MV-4-11 (cell line): ENCODE measurements at regions not wholly inside any gene's neighbourhood (a gene's known extent, or its start where the extent isn't known, plus 50 kb on each side); places are given as distances from the start of the nearest gene placed in this dataset.

Source experiments
- DNase-seq: peaks from one replicate; lab custom pipeline; 2025; lab: John Stamatoyannopoulos, UW

DNA sequence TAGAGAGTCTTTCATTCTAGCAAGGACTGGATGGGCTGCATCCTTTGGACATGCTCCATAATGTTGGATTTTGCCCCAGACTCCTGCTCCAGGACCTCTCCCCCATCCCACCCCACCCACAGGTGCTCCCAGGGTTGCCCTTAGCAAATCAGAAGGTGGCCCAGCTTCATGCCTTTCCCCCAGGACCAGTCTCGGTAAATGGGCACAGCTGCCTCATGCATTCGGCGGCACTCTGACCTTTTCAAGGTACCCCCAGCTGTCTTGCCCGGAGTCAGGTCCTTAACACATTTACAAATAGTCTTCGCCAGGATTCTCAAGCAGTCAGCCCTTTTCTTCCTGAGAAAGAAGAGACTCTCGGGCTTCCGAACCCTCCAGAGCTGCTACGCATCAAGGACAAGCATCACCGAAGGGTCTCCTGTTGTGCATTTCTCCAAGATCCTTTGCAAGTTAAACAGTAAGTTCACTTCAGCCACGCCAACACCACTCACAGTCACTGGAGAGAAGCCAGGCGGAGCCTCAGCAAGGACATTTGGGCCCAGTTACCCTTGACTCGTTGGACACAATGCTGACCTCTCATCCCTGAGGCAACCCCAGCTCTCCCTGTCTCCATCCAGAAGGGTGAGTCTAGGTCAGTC is 287.8 kb downstream of the FAM43A start:
- no peak for DNase-seq

DNA sequence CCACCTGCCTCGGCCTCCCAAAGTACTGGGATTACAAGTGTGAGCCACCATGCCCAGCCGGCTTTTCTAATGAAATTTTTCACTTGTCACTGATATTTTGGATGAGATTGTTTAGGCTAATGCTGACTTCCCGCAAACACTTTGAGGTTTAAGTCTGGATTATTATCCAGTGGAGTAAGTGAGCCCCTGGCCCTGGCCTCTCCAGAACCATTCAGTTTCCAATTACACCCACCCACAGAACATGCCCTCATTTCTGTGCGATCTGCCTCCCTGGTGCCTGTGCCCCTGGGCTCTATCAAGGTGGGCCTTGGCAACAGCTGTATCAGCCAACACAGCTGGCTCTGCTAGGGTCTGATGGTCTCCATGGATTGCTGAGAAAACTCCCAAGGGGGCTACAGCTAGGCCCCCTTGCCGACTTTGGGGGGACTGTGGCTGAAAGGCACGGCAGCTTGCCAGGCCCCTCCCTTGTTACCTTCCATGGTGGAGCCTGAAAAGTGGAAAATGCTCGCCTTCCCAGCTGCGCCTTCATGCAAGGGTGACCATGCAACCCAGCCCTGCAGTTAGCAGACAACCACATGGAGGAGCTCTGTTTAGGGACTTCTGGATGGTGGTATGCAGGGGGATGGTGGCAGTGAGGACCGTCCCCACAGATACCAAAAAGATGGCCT is 288.9 kb downstream of the FAM43A start:
- DNase-seq = no peak

DNA sequence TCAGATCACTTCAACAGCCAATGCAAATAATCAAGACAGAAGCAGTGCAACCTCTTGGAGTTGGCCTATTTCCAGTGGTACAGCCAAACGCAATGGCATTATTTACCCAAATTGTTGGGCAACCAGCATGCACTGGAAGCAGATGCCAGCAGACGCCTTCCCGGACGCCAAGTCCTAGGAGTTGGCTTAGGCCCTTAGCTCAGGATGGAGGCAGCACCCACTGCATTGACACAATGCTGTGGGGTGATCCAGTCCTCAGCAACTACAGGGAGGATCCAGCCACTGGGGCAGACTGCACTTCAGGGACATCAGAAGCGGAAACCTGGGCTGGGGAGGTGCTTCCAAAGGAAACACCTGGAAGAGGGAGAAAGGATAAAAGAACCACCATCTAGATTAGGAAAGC is 290.4 kb downstream of the FAM43A start:
- DNase-seq = no peak

DNA sequence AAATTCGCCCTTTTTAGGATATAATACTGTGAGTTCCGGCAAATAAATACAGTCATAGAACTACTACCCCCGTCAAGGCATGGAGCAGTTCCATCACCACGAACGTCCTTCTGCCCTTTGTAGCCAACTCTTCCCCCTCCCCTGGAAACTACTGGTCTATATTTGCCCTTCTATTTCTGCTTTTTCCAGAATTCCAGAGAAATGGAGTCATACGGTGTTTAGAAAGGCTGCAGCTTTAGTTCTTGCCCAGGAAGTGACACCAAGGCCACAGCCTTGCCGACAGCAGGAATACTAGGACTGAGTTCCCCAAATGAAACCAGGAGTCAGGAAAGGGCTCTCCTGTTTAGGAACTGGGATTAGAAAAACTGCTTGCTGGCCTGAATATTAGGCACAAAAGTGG is 291.2 kb downstream of the FAM43A start:
- no peak for DNase-seq

DNA sequence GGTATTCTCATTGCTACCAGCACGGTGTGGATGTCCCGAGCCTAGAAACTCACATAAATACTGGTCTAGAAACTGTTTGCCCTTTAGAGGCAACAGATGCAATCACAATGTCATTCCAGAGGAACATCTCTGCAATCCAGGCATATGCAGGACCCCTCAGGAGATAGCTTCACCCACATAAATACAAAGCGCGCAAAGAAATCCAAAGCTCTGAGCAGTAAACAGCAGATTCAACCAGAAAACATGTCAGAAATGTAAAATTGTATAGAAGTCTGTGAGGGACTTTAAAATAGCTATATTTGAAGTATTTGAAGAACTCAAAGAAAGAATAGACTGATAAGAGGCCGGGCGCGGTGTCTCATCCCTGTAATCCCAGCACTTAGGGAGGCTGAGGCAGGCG is 291.7 kb downstream of the FAM43A start:
- no peak for DNase-seq

DNA sequence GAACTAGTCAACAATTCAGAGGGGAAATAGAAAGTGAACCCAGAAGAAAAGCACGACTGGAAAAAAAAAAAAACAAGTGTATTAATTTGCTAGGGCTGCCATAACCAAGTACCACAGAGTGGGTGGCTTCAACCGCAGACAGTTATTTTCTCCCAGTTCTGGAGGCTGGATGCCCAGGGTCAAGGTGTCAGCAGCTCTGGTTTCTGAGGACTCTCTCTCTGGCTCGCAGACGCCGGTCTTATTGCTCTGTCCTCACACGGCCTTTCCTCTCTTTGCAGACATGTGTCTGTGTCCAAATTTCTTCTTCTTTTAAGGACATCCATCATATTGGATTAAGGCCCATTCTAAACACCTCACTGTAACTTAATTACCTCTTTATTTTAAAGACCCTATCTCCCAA is 291.8 kb downstream of the XXYLT1 start:
- no peak for DNase-seq

DNA sequence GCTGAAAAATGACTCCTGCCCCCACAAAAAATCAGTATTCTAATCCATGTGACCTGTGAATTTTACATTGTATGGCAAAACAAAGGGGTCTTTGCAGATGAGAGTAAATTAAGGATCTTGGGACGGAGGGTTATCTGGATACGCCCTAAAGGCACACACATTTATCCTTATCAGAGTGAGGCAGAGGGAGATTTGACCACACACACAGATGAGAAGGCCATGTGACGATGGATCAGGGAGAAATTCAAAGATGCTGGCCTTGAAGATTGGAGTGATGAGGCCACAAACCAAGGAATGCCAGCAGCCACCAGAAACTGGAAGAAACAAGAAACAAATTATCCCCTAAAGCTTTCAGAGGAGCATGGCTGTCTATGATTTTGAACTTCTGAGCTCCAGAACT is 288.5 kb downstream of the XXYLT1 start:
- no peak for DNase-seq

DNA sequence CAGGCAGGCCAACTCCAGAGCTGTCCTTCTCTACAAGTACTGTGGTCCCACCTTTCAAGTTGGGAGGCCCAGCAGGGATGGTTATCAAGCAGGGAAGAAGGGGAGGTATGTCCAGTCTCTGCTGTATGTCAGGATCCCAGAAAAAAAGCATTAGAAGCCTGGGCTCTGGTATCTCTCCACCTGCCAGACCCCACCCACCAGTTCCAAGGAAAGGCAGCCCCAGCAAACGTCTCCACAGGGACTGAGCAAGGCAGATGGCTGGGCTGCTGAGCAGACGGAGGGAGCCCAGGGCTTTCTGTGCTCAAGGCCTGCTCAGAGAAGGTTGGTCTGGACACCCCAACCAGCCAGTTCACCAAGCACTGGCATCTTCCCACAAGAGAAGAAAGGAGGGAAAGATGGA is 287.8 kb downstream of the XXYLT1 start:
- no peak for DNase-seq

DNA sequence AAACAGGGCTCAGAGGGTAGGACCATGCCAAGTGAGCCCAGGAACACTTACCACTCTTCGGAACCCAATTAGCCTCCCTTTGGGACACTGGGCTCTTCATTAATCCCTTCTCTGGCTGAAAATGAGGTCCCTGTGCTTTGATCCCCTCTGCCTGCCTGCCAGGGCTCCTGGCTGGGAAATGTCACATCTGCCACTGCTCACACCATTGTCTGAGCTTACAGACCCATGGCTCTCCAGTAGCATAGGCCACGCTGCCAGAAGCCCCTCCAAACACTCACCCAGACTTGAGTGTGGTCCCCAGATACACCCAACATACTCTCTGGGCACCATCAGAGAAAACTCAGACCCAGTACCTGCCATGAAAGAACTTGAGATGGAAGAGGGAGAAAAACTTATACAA is 287.3 kb downstream of the XXYLT1 start:
- DNase-seq = no peak

DNA sequence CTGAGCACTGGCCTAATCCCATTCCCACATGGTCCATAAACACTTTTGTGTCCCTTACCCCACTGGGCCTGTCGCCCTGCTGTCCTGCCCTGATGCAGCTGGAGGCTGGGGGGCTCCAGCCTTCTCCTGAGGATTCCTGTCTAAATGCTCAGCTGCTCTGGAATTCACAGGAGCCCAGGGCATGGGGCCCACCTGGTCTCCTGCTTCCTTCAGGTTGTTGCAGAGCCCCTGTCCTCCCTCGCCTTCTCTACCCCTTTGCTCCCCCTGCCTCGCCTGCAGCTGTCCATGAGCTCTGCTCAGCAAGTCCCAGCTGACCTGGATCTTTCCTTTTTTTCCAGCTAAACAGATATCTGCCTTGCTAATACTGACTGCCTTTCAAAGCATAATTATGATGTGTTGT is 286.9 kb downstream of the XXYLT1 start:
- no peak for DNase-seq

DNA sequence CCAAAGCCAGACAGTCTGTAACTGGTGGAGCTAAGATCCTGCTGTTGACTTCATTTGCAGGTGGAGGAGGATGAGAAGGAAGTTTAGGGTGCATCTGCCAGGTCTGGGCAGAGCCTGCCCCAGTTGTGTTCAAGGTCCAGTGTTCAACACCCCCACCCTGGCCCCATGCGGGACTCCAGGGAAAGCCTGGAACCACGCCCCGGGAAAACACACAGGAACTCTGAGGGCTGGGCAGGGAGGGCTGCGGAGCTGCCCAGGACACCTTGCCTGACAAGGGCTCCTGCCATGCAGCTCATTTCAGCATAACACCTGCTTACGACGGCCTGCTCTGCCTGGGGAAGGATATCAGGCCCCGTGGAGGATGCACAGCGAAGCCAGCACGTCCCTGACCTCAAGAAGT is 286.3 kb downstream of the XXYLT1 start:
- DNase-seq = no peak

DNA sequence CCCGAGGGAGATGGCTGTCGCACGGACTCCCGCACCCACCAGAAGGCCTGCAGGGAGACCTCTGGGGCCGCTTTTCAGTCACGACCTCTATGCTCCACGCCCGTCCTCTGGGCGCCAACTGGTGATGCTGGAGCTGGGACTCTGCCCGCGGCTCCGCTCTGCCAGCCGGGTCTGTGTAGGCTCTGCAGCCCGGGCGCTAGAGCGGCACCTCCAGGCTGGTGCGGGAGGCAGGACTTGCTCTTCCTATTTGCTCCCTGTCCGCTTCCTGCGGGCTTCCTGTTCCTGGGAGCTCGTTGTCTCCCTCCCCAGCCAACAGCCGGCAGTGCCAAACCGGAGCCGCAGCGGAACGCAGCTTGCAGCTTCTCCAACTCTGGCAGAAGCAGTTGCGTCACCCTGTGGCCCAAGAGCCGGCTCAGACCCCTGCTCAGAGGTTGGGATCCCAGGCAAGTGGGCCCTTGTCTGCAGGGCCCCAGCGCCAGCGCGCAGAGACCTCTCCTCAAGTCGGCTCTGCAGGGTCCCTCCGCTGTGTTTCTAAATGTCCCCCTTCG is 285.9 kb downstream of the XXYLT1 start:
- peak; percentile 76 for DNase-seq

DNA sequence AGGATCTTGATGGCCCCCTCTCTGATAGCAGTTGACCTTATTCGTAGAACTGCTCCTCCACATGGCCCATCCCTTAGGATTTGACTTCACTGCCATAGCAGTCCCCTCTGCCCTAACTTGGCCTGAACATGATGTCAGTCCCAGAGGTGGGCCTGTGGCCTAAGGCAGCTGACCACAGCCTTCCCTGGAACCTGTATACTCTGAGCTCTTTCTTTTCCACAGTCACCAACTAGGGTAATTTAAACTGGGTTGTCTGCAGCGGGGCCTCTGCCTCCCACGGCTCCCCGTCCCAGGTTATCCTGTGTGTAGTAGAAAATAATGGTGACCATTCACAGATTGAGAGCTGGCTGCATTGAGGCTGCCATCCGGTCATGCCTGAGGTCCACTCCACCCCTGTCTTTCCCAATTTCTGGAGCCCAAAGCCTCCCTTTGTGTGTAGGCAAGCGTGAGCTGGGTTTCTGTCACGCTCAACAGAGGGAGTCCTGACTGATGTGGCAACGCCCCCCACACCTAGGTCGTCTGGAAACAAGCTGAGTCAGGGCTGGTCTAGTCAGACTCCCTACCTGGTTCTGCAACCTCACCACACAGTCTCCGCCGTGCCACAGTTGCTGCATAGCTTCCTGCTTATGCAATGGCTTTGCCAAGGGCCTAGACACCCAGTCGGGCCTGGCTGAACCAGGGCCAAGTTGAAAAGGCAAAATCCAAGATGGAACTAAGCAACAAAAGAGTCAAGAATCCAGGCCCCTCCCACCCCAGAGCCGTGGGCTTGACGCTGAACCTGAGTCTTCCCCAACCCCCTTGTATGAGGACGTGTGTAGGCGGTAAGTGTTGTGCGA is 284.5 kb downstream of the XXYLT1 start:
- DNase-seq = peak; percentile 57

DNA sequence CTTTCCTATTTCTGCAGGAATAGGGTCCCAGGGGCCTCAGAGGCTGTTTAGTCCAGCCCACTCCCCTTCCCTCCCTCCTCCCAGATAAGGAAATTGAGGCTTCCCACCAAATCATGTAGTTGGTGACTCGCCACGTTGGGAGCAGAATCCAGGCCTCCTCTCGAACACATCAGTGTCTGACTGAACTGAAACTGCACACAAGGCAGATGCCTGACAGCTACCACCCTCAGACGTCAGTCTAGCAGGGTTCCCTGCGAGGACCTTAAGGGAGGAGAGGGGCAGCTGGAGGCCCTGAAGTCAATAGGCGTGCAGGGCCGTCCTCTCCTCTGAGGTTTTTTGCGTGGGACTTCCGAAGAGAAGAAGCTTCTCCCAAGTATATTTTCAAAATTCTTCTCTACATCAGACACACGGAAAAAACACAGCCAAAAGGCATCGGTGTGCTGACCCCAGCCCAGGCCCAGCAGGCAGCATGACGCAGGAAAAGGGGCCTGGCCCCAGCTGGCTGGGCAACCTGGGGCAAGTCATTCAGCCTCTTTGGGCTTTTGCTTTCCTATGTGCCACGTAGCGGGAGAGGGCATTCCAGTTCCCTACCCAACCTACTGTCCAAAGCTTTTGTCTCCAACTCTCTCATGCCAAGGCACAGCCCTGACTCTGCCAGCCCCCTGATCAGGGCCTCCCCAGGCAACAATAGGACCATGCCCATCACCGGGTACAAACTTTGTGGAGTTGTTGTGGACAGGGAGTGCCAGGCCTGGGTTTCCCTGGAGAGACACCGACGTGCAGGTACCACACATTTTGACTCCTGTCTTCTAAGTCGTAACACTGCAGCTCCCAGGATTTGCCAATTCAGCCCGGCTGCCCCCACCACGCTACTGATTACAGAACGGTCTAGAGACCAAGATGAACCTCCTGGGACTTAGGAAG is 283.1 kb downstream of the XXYLT1 start:
- no peak for DNase-seq

DNA sequence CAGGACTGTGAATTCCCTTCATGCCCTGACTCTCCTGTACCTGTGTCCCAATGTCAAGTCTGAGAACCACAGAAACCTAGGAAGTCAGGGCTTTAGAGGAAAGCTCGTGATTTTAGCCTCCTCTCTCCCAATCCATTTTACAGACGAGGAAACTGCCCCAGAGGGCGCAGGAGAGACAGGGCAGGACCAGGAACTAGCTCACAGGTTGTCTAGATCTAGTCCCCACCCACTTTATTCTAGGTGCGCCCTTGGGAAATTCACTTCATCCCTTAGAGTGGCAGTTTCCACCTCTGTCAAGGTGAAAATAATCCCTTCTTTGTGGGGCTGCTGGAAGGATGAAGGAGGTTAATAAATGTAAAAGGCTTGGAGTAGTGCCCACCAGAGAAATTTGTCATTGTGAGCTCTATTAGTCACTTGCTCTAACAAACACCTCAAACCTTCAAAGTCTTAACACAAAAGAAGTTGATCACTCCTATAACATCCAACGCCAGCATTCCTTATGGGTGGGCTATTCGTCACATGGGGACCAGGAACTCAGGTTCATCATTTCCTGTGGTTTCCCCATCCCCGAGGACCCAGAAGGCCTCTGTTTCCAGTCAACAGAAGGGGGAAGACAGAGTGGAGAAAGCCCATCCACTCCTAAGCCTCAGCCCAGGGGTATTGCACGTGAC is 282.3 kb downstream of the XXYLT1 start:
- no peak for DNase-seq

DNA sequence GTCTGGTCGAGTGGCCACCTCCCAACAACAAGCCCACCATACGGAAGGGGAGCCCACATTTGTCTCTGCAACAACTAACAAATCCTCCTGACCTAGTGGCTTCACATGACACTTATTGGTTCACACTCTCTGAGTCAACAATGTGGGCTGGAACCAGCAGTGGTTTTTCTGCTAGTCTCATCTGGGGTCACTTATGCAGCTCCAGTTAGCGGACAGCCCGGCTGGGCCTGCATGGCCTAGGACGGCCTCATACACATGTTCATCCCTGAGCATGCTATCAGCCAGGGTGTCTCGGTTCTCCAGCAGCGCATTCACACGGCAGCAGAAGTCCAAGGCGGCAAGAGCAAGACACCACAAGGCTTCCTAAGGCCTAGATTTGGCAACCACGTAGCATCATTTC is 281.7 kb downstream of the XXYLT1 start:
- peak; percentile 69 for DNase-seq

DNA sequence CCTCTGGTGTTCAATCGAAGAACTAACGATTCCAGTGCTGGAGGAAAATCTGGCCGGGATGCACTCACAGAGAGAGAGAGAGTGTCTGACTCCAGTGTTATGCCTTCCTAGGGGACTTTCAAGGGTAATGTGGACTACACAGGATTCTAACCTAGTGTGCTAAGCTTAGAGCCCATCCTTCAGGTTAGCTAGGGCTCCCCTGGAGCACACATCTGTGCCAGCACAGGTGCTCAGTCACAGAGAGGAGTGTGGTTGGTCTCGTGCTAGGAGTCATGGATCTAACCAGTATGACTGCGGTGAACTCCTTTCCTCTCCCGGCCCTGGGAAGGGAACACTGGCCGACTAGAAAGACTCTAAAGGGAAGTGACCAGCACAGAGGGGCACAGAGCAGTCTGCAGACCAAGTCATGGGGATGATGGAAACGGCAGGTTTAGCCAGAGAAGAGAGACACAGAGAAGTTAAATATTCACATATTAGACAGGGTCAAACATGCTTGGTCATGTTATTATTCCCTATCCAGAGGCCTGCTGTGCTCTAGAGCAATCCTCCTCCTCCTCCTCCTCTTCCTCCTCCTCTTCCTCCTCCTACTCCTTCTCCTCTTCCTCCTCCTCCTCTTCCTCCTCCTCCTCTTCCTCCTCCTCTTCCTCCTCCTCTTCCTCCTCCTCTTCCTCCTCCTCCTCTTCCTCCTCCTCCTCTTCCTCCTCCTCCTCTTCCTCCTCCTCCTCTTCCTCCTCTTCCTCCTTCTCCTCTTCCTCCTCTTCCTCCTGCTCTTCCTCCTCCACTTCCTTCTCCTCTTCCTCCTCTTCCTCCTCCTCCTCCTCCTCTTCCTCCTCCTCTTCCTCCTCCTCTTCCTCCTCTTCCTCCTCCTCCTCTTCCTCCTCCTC is 280.3 kb downstream of the XXYLT1 start:
- no peak for DNase-seq

DNA sequence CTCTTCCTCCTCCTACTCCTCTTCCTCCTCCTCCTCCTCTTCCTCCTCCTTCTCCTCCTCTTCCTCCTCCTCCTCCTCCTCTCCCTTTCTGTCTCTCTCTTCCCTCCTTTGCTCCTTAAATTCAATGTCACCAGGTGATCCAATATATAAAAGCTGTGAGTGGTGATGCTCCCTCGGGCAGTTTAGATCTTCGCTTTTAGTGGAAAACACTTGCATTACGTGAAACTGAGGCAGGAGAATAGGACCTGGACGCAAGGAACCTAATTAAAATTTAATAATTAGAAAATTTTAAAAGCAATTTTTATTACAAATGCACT is 279.7 kb downstream of the XXYLT1 start:
- DNase-seq = no peak

DNA sequence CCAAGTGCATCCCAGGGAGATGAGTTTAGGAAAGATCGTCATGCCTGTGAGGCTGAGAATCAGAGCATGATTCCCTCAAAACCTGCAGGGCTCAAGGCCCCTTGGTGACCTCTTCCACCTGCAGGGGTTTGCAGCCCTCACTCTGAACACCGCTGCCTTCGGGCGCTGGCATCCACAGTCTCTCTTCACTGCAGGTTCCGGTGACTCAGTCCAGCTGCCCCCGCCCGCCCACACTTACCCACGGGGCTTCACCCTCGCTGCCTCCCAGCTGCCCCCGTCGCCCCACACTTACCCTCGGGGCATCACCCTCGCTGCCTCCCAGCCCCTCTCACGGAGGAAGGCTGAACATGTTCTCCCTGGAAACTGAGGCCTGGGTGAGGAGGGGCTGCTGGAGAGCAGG is 277.1 kb downstream of the XXYLT1 start:
- DNase-seq = no peak

DNA sequence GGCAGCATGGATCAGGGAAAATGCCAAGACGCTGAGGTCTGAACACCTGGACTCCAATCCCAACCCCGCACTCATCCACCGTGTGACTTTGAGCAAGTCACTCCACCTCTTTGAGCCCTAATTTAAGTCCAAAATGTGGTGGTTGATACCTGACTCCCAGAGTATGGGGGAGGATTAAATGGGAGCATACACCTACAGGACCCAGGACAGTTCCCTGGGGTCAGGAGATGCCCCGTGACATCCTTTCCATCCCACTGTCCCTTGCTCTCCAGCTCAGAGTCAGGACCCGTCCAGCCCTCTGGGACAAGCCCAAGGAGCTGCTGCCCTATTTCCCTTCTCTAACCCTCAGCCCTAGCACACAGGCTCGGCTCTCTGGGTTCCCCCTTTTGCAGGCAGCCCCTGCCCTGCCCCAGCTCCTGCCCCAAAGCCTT is 276.4 kb downstream of the XXYLT1 start:
- no peak for DNase-seq
